ENCODE measurements at regions not wholly inside any gene's neighbourhood (a gene's known extent, or its start where the extent isn't known, plus 50 kb on each side); places are given as distances from the start of the nearest gene placed in this dataset.

- no peaks in the 10 kb centered on the region for H3K4me1 ChIP-seq (ENCODE audit: low read length)
- no peaks in the 10 kb centered on the region for H3K79me2 ChIP-seq (ENCODE audit: low read length)
- TF ChIP-seq EZH2phosphoT487 (IDR thresholded peaks at IDR 0.05; ENCODE audit: low read depth) (no peak), CTCF (IDR thresholded peaks at IDR 0.05; ENCODE audit: low read depth, low read length) (no peak)
- H3K36me3 ChIP-seq (replicated peaks; ENCODE audit: low read depth, low read length), result no peaks in the 10 kb centered on the region
- H3K27me3 ChIP-seq (ENCODE audit: low read depth, low read length), result no peaks in the 10 kb centered on the region
- no peak overlapping the region for H2AFZ ChIP-seq (ENCODE audit: low read depth, low read length)
- no peak overlapping the region for H3K4me2 ChIP-seq (ENCODE audit: low read length)
- no peak overlapping the region for H3K4me3 ChIP-seq (ENCODE audit: low read length)
- H3K9ac ChIP-seq (ENCODE audit: low read length), result no peak overlapping the region
- no peak overlapping the region for H3K27ac ChIP-seq (ENCODE audit: low read length)
- H3K9me3 ChIP-seq (ENCODE audit: insufficient read depth, low read length), result no peaks in the 10 kb centered on the region
- H4K20me1 ChIP-seq (ENCODE audit: insufficient read depth, low read length), result no peaks in the 10 kb centered on the region
Measured at GRCh38 chr9:25377039-25377438, 301.2 kb downstream of the TUSC1 start.

- H3K4me1 ChIP-seq (ENCODE audit: low read length), result no peaks in the 10 kb centered on the region
- no peak overlapping the region for H3K9ac ChIP-seq (ENCODE audit: low read length)
- no peak overlapping the region for H3K27ac ChIP-seq (ENCODE audit: low read length)
- H3K36me3 ChIP-seq (replicated peaks; ENCODE audit: low read depth, low read length), result no peaks in the 10 kb centered on the region
- no peaks in the 10 kb centered on the region for H3K9me3 ChIP-seq (ENCODE audit: insufficient read depth, low read length)
- no peak overlapping the region for H3K4me3 ChIP-seq (ENCODE audit: low read length)
- no peak overlapping the region for H3K4me2 ChIP-seq (ENCODE audit: low read length)
- no peaks in the 10 kb centered on the region for H3K27me3 ChIP-seq (ENCODE audit: low read depth, low read length)
- no peaks in the 10 kb centered on the region for H4K20me1 ChIP-seq (ENCODE audit: insufficient read depth, low read length)
- TF ChIP-seq CTCF (IDR thresholded peaks at IDR 0.05; ENCODE audit: low read depth, low read length) (no peak), EZH2phosphoT487 (IDR thresholded peaks at IDR 0.05; ENCODE audit: low read depth) (no peak)
- H3K79me2 ChIP-seq (ENCODE audit: low read length), result no peaks in the 10 kb centered on the region
- H2AFZ ChIP-seq (ENCODE audit: low read depth, low read length), result no peak overlapping the region
Measured at GRCh38 chr9:25374281-25374680, 304.0 kb downstream of the TUSC1 start.

- Histone ChIP-seq H3K9ac (ENCODE audit: low read length) (no peak overlapping the region), H3K4me3 (ENCODE audit: low read length) (no peak overlapping the region), H2AFZ (ENCODE audit: low read depth, low read length) (no peak overlapping the region), H4K20me1 (ENCODE audit: insufficient read depth, low read length) (no peaks in the 10 kb centered on the region), H3K4me1 (ENCODE audit: low read length) (no peaks in the 10 kb centered on the region), H3K9me3 (ENCODE audit: insufficient read depth, low read length) (no peaks in the 10 kb centered on the region), H3K4me2 (ENCODE audit: low read length) (no peak overlapping the region), H3K27me3 (ENCODE audit: low read depth, low read length) (no peaks in the 10 kb centered on the region), H3K36me3 (replicated peaks; ENCODE audit: low read depth, low read length) (no peaks in the 10 kb centered on the region), H3K79me2 (ENCODE audit: low read length) (no peaks in the 10 kb centered on the region), H3K27ac (ENCODE audit: low read length) (no peak overlapping the region)
- TF ChIP-seq CTCF (IDR thresholded peaks at IDR 0.05; ENCODE audit: low read depth, low read length) (no peak), EZH2phosphoT487 (IDR thresholded peaks at IDR 0.05; ENCODE audit: low read depth) (no peak)
Measured at GRCh38 chr9:25366906-25367305, 311.3 kb downstream of the TUSC1 start.

- Histone ChIP-seq H3K4me2 (ENCODE audit: low read length) (no peak overlapping the region), H3K9me3 (ENCODE audit: insufficient read depth, low read length) (0 out of 2 replicates have a peak, but pooled peaks cover 7% of the 10 kb centered on the region), H3K79me2 (ENCODE audit: low read length) (no peaks in the 10 kb centered on the region), H3K4me3 (ENCODE audit: low read length) (no peak overlapping the region), H3K4me1 (ENCODE audit: low read length) (no peaks in the 10 kb centered on the region), H3K9ac (ENCODE audit: low read length) (no peak overlapping the region), H3K27me3 (ENCODE audit: low read depth, low read length) (no peaks in the 10 kb centered on the region), H2AFZ (ENCODE audit: low read depth, low read length) (no peak overlapping the region), H3K27ac (ENCODE audit: low read length) (no peak overlapping the region), H4K20me1 (ENCODE audit: insufficient read depth, low read length) (no peaks in the 10 kb centered on the region), H3K36me3 (replicated peaks; ENCODE audit: low read depth, low read length) (no peaks in the 10 kb centered on the region)
- no peak for TF ChIP-seq CTCF (IDR thresholded peaks at IDR 0.05; ENCODE audit: low read depth, low read length)
- no peak for TF ChIP-seq EZH2phosphoT487 (IDR thresholded peaks at IDR 0.05; ENCODE audit: low read depth)
Measured at GRCh38 chr9:25353783-25354182, 324.5 kb downstream of the TUSC1 start.

All from OCI-LY3 (cell line).